ENCODE measurements at regions not wholly inside any gene's neighbourhood (a gene's known extent, or its start where the extent isn't known, plus 50 kb on each side); places are given as distances from the start of the nearest gene placed in this dataset.

DNA sequence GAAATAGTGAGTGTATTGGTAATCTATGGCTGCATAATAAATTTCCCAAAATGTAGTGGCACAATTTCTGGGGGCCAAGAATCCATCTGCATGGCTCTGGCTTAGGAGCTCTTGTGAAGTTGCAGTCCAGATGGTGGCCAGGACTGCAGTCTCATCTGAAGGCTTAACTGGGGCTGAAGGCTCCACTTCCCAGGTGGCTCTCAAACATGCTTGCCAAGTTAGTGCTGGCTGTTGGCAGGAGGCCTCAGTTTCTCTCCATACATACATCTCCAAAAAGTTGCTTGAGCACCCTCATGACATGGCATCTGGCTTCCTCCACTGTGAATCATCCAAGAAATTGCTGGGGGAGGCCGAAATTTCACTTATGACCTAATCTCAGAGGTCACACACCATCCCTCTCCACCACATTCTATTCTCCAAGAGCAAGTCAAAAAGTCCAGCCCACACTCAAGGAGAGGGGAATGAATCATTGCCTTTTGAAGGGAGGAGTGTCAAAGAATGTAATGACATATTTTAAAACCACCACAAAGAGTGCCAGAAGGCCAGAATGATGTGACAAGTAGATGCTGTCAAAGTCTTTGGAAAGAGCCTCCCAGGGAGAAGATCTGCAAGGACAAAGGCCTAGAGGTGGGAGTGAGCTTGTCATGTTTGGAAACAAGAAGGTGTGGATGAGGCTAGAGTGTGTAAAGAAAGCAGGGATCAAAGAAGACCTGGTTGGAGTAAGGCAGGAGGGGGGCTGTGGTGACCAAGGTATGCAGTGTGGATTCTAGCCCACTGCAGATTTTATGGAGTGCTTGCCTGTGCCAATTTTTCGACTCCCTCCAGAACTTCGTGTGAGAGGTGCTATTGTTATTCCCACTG, 566.2 kb downstream of the MIAT start:
- Mint-ChIP-seq H3K4me3 (no peak overlapping the region), H3K27me3 (peaks cover 8 to 14% (median 11%) of the 10 kb centered on the region in 3 donors), H3K27ac (no peak overlapping the region), H3K9me3 (peaks cover 0 to 5% (median 0%) of the 10 kb centered on the region in 7 donors), H3K36me3 (no peaks in the 10 kb centered on the region), H3K4me1 (no peaks in the 10 kb centered on the region)
- ATAC-seq (ENCODE audit: low read depth in 2 of 2) (no peak), DNase-seq (no peak)

- Mint-ChIP-seq H3K9me3 (peaks cover 0 to 8% (median 1%) of the 10 kb centered on the region in 7 donors), H3K36me3 (no peaks in the 10 kb centered on the region), H3K4me3 (no peak overlapping the region), H3K4me1 (no peaks in the 10 kb centered on the region), H3K27me3 (peaks cover 2 to 14% (median 8%) of the 10 kb centered on the region in 3 donors), H3K27ac (peak overlapping the region in 1 of 6 donors; percentile 38)
- ATAC-seq (ENCODE audit: low read depth in 2 of 2) (no peak), DNase-seq (no peak)
Measured at GRCh38 chr22:27224485-27225374, 567.3 kb downstream of the MIAT start.

DNA sequence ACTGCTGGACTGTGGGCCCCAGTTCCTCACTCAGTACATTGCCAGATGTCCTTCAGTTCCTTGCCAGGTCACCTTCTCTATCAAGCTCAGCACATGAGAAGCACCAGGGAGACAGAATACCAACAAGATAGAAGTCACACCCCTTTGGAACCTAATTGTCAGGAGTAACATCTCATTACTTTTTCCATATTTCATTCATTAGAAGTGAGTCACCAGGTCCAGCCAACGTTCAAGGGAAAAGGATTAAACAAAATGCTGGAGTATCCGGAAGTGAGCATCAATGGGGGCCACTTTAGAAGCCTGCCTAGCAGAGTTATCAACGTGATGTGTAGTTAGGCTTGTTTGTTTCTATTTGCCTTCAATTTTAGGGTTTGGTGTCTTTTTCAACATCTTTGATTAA, 569.3 kb downstream of the MIAT start:
- Mint-ChIP-seq H3K9me3 (peaks cover 0 to 13% (median 6%) of the 10 kb centered on the region in 7 donors), H3K4me1 (no peaks in the 10 kb centered on the region), H3K4me3 (no peak overlapping the region), H3K36me3 (no peaks in the 10 kb centered on the region), H3K27me3 (peaks cover 0 to 21% (median 21%) of the 10 kb centered on the region in 3 donors), H3K27ac (no peak overlapping the region)
- no peak for DNase-seq
- ATAC-seq (ENCODE audit: low read depth in 2 of 2), result no peak

DNA sequence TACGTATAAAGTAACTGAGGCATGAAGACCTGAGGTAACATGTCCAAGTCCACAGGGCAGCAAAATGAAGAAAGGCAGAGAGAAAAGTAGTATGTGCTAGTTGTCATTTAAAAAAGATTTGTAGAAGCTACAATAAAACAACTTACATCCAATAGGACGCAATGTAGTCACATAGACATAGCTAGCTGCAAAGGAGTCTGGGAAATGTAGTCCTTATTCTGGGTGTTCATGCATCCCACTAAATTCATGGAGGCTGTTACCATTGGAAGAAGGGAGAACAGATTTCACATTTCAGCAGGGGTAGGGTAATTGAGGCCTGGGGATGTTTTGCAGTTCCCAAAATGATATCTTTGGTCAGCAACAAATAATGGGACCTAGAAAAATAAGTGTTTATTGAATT, 571.4 kb downstream of the MIAT start:
- H3K27ac Mint-ChIP-seq, result no peak overlapping the region
- ATAC-seq (ENCODE audit: low read depth in 2 of 2) (no peak), DNase-seq (no peak)
- H3K9me3 Mint-ChIP-seq, result peaks cover 2 to 14% (median 6%) of the 10 kb centered on the region in 7 donors
- peaks cover 0 to 28% (median 27%) of the 10 kb centered on the region in 3 donors for H3K27me3 Mint-ChIP-seq
- H3K4me1 Mint-ChIP-seq, result no peaks in the 10 kb centered on the region
- H3K4me3 Mint-ChIP-seq, result no peak overlapping the region
- H3K36me3 Mint-ChIP-seq, result no peaks in the 10 kb centered on the region

DNA sequence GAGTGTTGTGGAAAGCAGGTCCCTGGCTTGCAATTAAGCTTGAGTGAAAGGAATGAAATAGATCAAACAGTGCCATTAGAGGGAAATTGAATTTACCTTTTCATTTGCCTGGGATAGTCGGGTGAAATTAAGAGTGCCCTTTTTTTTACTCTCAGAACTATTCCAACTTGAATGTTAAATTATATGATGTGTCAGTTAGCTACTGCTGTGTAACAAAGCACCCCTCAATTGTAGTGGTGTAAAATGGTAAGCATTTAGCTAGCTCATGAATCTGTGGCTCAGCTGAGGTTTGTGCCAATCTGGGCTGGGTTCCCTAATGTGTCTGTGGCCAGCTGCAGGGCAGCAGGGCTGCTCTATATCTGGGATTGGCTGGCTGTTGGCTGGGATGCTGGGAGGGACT, 571.4 kb downstream of the MN1 start:
- DNase-seq, result no peak
- H3K4me1 Mint-ChIP-seq, result no peaks in the 10 kb centered on the region
- H3K27me3 Mint-ChIP-seq, result peaks cover 0 to 28% (median 27%) of the 10 kb centered on the region in 3 donors
- H3K27ac Mint-ChIP-seq, result no peak overlapping the region
- H3K9me3 Mint-ChIP-seq, result peaks cover 2 to 28% (median 7%) of the 10 kb centered on the region in 7 donors
- H3K36me3 Mint-ChIP-seq, result no peaks in the 10 kb centered on the region
- no peak for ATAC-seq (ENCODE audit: low read depth in 2 of 2)
- H3K4me3 Mint-ChIP-seq, result no peak overlapping the region

- Mint-ChIP-seq H3K9me3 (peaks cover 2 to 32% (median 9%) of the 10 kb centered on the region in 7 donors), H3K27ac (no peak overlapping the region), H3K4me1 (no peaks in the 10 kb centered on the region), H3K36me3 (no peaks in the 10 kb centered on the region), H3K4me3 (peak overlapping the region in 1 of 8 donors; percentile 15), H3K27me3 (peaks cover 0 to 30% (median 24%) of the 10 kb centered on the region in 3 donors)
- ATAC-seq (ENCODE audit: low read depth in 2 of 2) (no peak), DNase-seq (no peak)
Measured at GRCh38 chr22:27231266-27231665, 570.3 kb downstream of the MN1 start.

GRCh38 chr22:27232077-27232476, 569.5 kb downstream of the MN1 start:
- Mint-ChIP-seq H3K9me3 (peaks cover 2 to 32% (median 9%) of the 10 kb centered on the region in 7 donors), H3K4me3 (no peak overlapping the region), H3K27ac (no peak overlapping the region), H3K27me3 (peaks cover 0 to 29% (median 21%) of the 10 kb centered on the region in 3 donors), H3K36me3 (no peaks in the 10 kb centered on the region), H3K4me1 (no peaks in the 10 kb centered on the region)
- no peak for ATAC-seq (ENCODE audit: low read depth in 2 of 2)
- DNase-seq, result no peak

DNA sequence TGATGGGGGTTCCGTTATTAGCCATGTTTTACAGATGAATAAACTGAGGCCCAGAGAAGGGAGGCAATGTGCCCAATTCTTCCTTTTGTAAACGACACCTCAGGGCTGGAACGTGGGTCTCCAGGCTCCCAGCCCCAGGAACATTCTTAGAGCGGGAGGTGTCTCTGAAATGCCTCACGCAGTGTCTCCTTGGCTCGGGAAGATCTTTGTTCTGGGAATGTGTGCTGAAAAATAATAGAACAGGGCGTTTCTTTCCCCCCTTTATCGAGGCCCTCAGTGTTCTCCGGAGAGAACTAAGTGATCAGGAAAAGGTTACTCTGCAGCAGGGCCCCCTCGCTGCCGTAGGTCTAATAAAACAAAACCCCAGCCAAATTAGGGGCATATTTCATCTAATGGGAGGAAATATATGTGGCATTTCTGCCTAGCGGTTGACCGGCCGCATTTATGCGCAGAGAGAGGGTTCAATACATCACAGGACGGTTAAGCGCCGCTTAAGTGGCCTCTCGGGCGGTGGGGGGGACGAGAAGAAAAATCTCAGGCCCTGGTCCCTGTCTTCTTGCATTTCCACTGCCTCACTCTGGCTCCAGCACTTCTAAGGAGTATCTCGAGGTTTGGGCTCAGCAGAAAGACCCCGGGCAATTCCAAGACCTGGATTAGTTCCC, 564.3 kb downstream of the MN1 start:
- no peak for ATAC-seq (ENCODE audit: low read depth in 2 of 2)
- no peak for DNase-seq
- peaks cover 0 to 21% (median 2%) of the 10 kb centered on the region in 7 donors for H3K9me3 Mint-ChIP-seq
- no peaks in the 10 kb centered on the region for H3K36me3 Mint-ChIP-seq
- no peak overlapping the region for H3K27ac Mint-ChIP-seq
- peaks cover 13 to 23% (median 19%) of the 10 kb centered on the region in 3 donors for H3K27me3 Mint-ChIP-seq
- no peaks in the 10 kb centered on the region for H3K4me1 Mint-ChIP-seq
- no peak overlapping the region for H3K4me3 Mint-ChIP-seq

- Mint-ChIP-seq H3K27ac (no peak overlapping the region), H3K4me3 (no peak overlapping the region), H3K36me3 (no peaks in the 10 kb centered on the region), H3K27me3 (peaks cover 11 to 31% (median 24%) of the 10 kb centered on the region in 3 donors), H3K9me3 (peaks cover 0 to 15% (median 0%) of the 10 kb centered on the region in 7 donors), H3K4me1 (no peaks in the 10 kb centered on the region)
- no peak for ATAC-seq (ENCODE audit: low read depth in 2 of 2)
- DNase-seq, result no peak
Measured at GRCh38 chr22:27238935-27239510, 562.5 kb downstream of the MN1 start.

DNA sequence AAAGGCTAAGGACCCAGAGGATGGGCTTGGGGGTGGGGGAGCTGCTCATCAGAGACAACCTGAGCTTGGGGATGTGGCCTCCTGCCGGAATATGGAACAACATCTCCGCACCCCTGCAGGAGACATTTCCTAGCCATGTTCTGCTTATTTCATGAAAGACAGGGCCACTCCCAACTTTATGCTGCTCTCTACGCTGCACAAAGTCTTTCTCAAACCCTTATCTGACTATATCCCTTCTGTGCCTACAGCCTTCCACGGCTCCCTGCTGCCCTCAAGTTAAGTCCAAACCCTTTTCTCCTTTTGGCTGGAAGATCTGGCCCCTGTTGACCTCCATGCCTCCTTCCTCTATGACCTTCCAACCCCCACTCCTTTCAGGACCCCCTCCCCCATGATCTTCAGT, 562.0 kb downstream of the MN1 start:
- Mint-ChIP-seq H3K36me3 (no peaks in the 10 kb centered on the region), H3K9me3 (peaks cover 0 to 10% (median 0%) of the 10 kb centered on the region in 7 donors), H3K27me3 (peaks cover 11 to 31% (median 24%) of the 10 kb centered on the region in 3 donors), H3K4me3 (no peak overlapping the region), H3K27ac (no peak overlapping the region), H3K4me1 (no peaks in the 10 kb centered on the region)
- ATAC-seq (ENCODE audit: low read depth in 2 of 2) (no peak), DNase-seq (no peak)

- no peak overlapping the region for H3K4me3 Mint-ChIP-seq
Measured at GRCh38 chr22:27240298-27241075, 561.1 kb downstream of the MN1 start.

More at GRCh38 chr22:27240298-27241075, 561.1 kb downstream of the MN1 start:
- Mint-ChIP-seq H3K27ac (no peak overlapping the region), H3K4me1 (no peaks in the 10 kb centered on the region), H3K27me3 (peaks cover 11 to 31% (median 24%) of the 10 kb centered on the region in 3 donors), H3K9me3 (peaks cover 0 to 2% (median 0%) of the 10 kb centered on the region in 7 donors), H3K36me3 (no peaks in the 10 kb centered on the region)
- ATAC-seq (ENCODE audit: low read depth in 2 of 2), result no peak
- DNase-seq, result no peak
